HFFc6 (cell line): ENCODE measurements at regions not wholly inside any gene's neighbourhood (a gene's known extent, or its start where the extent isn't known, plus 50 kb on each side); places are given as distances from the start of the nearest gene placed in this dataset.

Experiments used
- DNase-seq: peaks from one replicate; pipeline ENCODE4 v3.0.0-alpha.2; 2018
- H3K27ac Mint-ChIP-seq: 2 replicates; pipeline ENCODE4 v1.8.0; 2020; ENCODE audit warnings: mild to moderate bottlenecking, mixed read lengths
- H3K27me3 Mint-ChIP-seq: 2 replicates; pipeline ENCODE4 v1.8.0; 2021; ENCODE audit warnings: mild to moderate bottlenecking, moderate library complexity, mixed read lengths; ENCODE audit not compliant: insufficient read depth
- H3K36me3 Mint-ChIP-seq: 2 replicates; pipeline ENCODE4 v1.8.0; 2021; ENCODE audit warnings: low read depth, mixed read lengths
- H3K4me1 Mint-ChIP-seq: 2 replicates; pipeline ENCODE4 v1.8.0; 2020; ENCODE audit warnings: low read depth, mixed read lengths
- H3K4me3 Mint-ChIP-seq: 2 replicates; pipeline ENCODE4 v1.8.0; 2020; ENCODE audit warnings: mild to moderate bottlenecking, moderate library complexity, mixed read lengths
- H3K9me3 Mint-ChIP-seq: 2 replicates; pipeline ENCODE4 v1.8.0; 2020; ENCODE audit warnings: mild to moderate bottlenecking, mixed read lengths
- TF ChIP-seq, protein P1 (sequence below): fragments of 200-600 bp; sonication (generic); IDR thresholded peaks from 2 replicates; pipeline ENCODE4 v1.5.0; 2021; ENCODE audit warnings: antibody characterized with exemption, mild to moderate bottlenecking

DNA sequence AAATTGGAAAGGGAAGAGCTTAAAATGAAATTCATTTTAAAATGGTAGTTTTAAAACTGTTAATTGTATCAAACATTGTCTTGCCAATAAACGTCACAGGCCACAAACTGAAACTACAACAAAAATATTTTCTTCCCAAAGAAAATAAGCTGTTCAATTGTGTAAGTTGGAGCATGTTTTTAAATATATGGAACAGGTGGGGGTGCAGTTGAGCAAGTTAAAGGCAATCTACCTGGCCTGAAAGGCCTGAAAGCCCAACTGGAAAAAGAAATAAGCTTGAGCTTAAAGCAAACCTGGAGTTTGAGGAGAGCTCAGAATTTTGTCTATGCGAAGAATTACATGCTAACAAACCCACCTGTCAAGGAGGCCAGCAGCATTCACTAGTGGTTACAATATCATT is 439.5 kb downstream of the ACTL7B start:
- no peak overlapping the region for H3K4me3 Mint-ChIP-seq
- H3K27ac Mint-ChIP-seq, result no peak overlapping the region
- H3K4me1 Mint-ChIP-seq, result peaks cover 12% of the 10 kb centered on the region; the same call in 1 of the 2 replicates
- no peak for DNase-seq
- H3K36me3 Mint-ChIP-seq, result no peaks in the 10 kb centered on the region
- no peaks in the 10 kb centered on the region; the same call in 1 of the 2 replicates for H3K9me3 Mint-ChIP-seq
- TF ChIP-seq, protein P1, sequence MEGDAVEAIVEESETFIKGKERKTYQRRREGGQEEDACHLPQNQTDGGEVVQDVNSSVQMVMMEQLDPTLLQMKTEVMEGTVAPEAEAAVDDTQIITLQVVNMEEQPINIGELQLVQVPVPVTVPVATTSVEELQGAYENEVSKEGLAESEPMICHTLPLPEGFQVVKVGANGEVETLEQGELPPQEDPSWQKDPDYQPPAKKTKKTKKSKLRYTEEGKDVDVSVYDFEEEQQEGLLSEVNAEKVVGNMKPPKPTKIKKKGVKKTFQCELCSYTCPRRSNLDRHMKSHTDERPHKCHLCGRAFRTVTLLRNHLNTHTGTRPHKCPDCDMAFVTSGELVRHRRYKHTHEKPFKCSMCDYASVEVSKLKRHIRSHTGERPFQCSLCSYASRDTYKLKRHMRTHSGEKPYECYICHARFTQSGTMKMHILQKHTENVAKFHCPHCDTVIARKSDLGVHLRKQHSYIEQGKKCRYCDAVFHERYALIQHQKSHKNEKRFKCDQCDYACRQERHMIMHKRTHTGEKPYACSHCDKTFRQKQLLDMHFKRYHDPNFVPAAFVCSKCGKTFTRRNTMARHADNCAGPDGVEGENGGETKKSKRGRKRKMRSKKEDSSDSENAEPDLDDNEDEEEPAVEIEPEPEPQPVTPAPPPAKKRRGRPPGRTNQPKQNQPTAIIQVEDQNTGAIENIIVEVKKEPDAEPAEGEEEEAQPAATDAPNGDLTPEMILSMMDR, result peak; percentile 42
- H3K27me3 Mint-ChIP-seq, result peaks cover 8% of the 10 kb centered on the region; the same call in 1 of the 2 replicates

DNA sequence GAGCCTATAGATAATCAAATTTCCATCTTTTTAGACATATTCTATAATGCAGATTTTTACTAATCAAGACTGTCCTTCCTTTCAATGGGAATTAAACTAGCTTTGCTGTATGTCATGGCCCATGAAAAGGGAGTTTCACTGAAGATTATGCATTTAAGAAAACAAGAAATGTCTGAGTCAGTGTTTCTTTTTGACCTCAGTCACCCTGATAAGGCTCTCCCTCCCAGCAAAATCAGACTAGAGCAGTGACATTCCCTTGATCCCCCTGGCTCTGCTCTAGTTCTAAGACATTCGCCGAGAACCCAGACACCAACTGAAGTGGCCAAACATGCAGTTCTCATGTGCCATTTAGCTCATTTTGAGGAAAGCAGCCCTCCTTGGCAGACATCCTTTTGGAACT is 442.0 kb downstream of the ACTL7B start:
- H3K4me3 Mint-ChIP-seq, result no peak overlapping the region
- H3K27me3 Mint-ChIP-seq, result peaks cover 9% of the 10 kb centered on the region; the same call in 1 of the 2 replicates
- no peak overlapping the region for H3K27ac Mint-ChIP-seq
- no peak for DNase-seq
- TF ChIP-seq, protein P1, result no peak
- no peaks in the 10 kb centered on the region; the same call in 1 of the 2 replicates for H3K9me3 Mint-ChIP-seq
- H3K4me1 Mint-ChIP-seq, result peaks cover 12% of the 10 kb centered on the region; the same call in 1 of the 2 replicates
- H3K36me3 Mint-ChIP-seq, result no peaks in the 10 kb centered on the region

DNA sequence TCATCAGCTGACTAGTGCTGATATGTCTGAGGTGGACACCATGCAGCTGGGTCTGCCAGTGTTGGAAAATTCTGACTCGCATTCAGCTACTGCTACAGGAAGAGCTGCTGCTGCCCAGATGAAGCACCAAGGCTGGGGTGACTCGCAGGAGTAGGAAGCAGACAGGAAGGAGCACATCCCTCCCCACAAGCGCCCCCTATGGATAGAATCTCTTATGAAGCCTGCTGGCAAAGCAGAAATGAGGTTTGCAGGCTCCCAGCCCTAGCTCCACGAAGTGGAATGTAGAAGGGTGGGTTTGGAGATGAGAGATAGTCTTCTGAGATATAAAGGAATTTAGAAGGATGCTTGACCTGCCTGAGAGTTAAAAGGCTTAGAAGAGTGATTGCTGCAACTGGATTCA is 443.0 kb downstream of the ACTL7B start:
- no peak for DNase-seq
- H3K36me3 Mint-ChIP-seq, result no peaks in the 10 kb centered on the region

DNA sequence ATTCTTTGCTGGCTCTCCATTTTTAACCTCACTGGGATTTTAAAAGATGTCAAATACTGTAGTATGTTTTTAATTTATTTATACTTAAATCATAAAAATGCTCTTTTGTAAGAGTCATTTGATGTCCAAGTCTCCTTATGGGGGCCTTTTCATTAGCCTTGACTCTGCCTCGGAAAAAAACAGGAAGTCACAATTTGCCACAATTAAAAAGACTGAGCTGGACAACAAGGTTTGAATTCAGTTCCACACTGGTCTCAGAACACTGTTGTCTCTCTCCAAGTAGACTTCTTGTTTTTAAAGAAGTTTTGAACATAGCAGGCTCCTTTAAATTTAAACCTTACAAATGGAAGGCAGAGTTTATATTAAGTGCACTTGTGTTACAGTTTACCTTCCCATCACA is 444.2 kb downstream of the ACTL7B start:
- H3K27ac Mint-ChIP-seq, result no peak overlapping the region
- DNase-seq, result no peak
- TF ChIP-seq, protein P1, result no peak
- H3K36me3 Mint-ChIP-seq, result no peaks in the 10 kb centered on the region
- peaks cover 9% of the 10 kb centered on the region; the same call in 1 of the 2 replicates for H3K27me3 Mint-ChIP-seq
- peaks cover 5% of the 10 kb centered on the region; the same call in 1 of the 2 replicates for H3K4me1 Mint-ChIP-seq
- no peaks in the 10 kb centered on the region; the same call in 1 of the 2 replicates for H3K9me3 Mint-ChIP-seq
- no peak overlapping the region for H3K4me3 Mint-ChIP-seq

More for the DNA sequence above, 443.0 kb downstream of the ACTL7B start:
- H3K4me1 Mint-ChIP-seq, result peaks cover 12% of the 10 kb centered on the region; the same call in 1 of the 2 replicates
- no peak overlapping the region for H3K4me3 Mint-ChIP-seq
- no peaks in the 10 kb centered on the region; the same call in 1 of the 2 replicates for H3K9me3 Mint-ChIP-seq
- TF ChIP-seq, protein P1, result peak; percentile 33
- peaks cover 9% of the 10 kb centered on the region; the same call in 1 of the 2 replicates for H3K27me3 Mint-ChIP-seq
- no peak overlapping the region for H3K27ac Mint-ChIP-seq

DNA sequence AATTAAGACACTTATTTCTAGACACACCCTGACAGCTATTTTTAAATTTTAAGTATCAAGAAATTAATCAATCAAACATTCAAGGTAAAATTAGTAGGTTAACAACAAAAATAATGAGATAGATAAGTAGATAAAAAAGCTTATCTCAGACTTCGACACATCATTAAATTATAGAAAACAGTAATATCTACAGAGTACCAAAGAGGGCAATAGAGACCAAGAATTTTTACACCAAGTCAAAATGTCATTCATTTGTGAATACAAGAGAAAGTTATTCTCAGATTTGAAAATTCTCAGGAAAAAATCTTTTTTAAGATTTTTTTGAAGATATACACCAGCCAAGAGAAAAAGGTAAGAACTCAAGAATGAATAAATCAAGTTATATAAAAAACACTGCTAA is 445.6 kb downstream of the ACTL7B start:
- Mint-ChIP-seq H3K4me1 (no peaks in the 10 kb centered on the region), H3K9me3 (no peaks in the 10 kb centered on the region; the same call in 1 of the 2 replicates), H3K27me3 (peaks cover 12% of the 10 kb centered on the region), H3K4me3 (no peak overlapping the region), H3K36me3 (no peaks in the 10 kb centered on the region), H3K27ac (no peak overlapping the region)
- DNase-seq, result no peak
- TF ChIP-seq, protein P1, result 0 out of 2 replicates have a peak, but pooled peaks have one; percentile 28
